LNCaP clone FGC (cell line): ENCODE measurements at regions not wholly inside any gene's neighbourhood (a gene's known extent, or its start where the extent isn't known, plus 50 kb on each side); places are given as distances from the start of the nearest gene placed in this dataset.
A peak's percentile ranks its signal among the peaks of the same experiment; 100 is the strongest.
"Not testable (repeated sequence)": the region's sequence is repeated elsewhere in the genome, so short reads cannot be mapped to it uniquely, and the experiment has no call there.

Experiments used
- DNase-seq: peaks from one replicate; pipeline ENCODE4 v3.0.0-alpha.2; 2011; ENCODE audit warnings: low read depth
- H3K4me3 ChIP-seq: 2 replicates; pipeline ENCODE4 v1.5.1; 2011; ENCODE audit warnings: mild to moderate bottlenecking, low read depth, low read length, control low read depth
- CTCF ChIP-seq: IDR thresholded peaks from 2 replicates; pipeline ENCODE4 v1.5.1; 2012; ENCODE audit warnings: mild to moderate bottlenecking; ENCODE audit not compliant: control insufficient read depth, insufficient read depth; ENCODE audit errors: extremely low read depth

GRCh38 chr12:38166225-38166624, 150.3 kb upstream of the ALG10B start:
- DNase-seq, result no peak
- no peak for TF ChIP-seq CTCF
- H3K4me3 ChIP-seq, result no peak overlapping the region

GRCh38 chr12:38175538-38175937, 141.0 kb upstream of the ALG10B start:
- no peak for TF ChIP-seq CTCF
- peak; percentile 4 for DNase-seq
- H3K4me3 ChIP-seq, result no peak overlapping the region

- not testable (repeated sequence) for H3K4me3 ChIP-seq, DNase-seq
Measured at GRCh38 chr12:38183617-38184016, 133.0 kb upstream of the ALG10B start.

GRCh38 chr12:38197286-38197685, 119.3 kb upstream of the ALG10B start:
- DNase-seq, H3K4me3 ChIP-seq: not testable (repeated sequence)

- no peak for DNase-seq
- no peak for TF ChIP-seq CTCF
- H3K4me3 ChIP-seq, result no peak overlapping the region
Measured at GRCh38 chr12:38201461-38202276, 114.9 kb upstream of the ALG10B start.

GRCh38 chr12:38204831-38205230, 111.7 kb upstream of the ALG10B start:
- no peak overlapping the region for H3K4me3 ChIP-seq
- no peak for TF ChIP-seq CTCF

GRCh38 chr12:38222011-38222410, 94.6 kb upstream of the ALG10B start:
- no peak overlapping the region for H3K4me3 ChIP-seq
- TF ChIP-seq CTCF, result no peak
- DNase-seq, result no peak

More at GRCh38 chr12:38204831-38205230, 111.7 kb upstream of the ALG10B start:
- no peak for DNase-seq

- not testable (repeated sequence) for H3K4me3 ChIP-seq, DNase-seq
Measured at GRCh38 chr12:38238328-38238727, 78.2 kb upstream of the ALG10B start.
